Dedifferentiated amniotic fluid mesenchymal stem cell (primary cell): ENCODE measurements at regions not wholly inside any gene's neighbourhood (a gene's known extent, or its start where the extent isn't known, plus 50 kb on each side); places are given as distances from the start of the nearest gene placed in this dataset.
"Not testable (repeated sequence)": the region's sequence is repeated elsewhere in the genome, so short reads cannot be mapped to it uniquely, and the experiment has no call there.

Experiments used
- DNase-seq: peaks from one replicate; pipeline ENCODE4 v3.0.0-alpha.2; 2016; ENCODE audit errors: extremely low spot score

- no peak for DNase-seq
Observed at GRCh38 chr3:8001307-8001706, 500.3 kb upstream of the LMCD1 start.

- no peak for DNase-seq
Observed at GRCh38 chr3:8001712-8002111, 499.9 kb upstream of the LMCD1 start.

GRCh38 chr3:8011902-8012301 is 489.7 kb upstream of the LMCD1 start:
- DNase-seq, result no peak

GRCh38 chr3:8020047-8020841 is 481.4 kb upstream of the LMCD1 start:
- DNase-seq, result no peak

GRCh38 chr3:8027954-8028353 is 473.7 kb upstream of the LMCD1 start:
- DNase-seq, result no peak

- DNase-seq, result no peak
Observed at GRCh38 chr3:8050283-8050682, 451.3 kb upstream of the LMCD1 start.

- no peak for DNase-seq
Observed at GRCh38 chr3:8052659-8053058, 449.0 kb upstream of the LMCD1 start.

- DNase-seq, result not testable (repeated sequence)
Observed at GRCh38 chr3:8068135-8068534, 433.5 kb upstream of the LMCD1 start.

- DNase-seq, result no peak
Observed at GRCh38 chr3:8069471-8069870, 432.2 kb upstream of the LMCD1 start.

- DNase-seq, result no peak
Observed at GRCh38 chr3:8070011-8070410, 431.6 kb upstream of the LMCD1 start.

GRCh38 chr3:8074740-8075139 is 426.9 kb upstream of the LMCD1 start:
- DNase-seq, result not testable (repeated sequence)

- DNase-seq, result no peak
Observed at GRCh38 chr3:8077126-8077525, 424.5 kb upstream of the LMCD1 start.

GRCh38 chr3:8080464-8080863 is 421.2 kb upstream of the LMCD1 start:
- DNase-seq, result no peak

- DNase-seq, result no peak
Observed at GRCh38 chr3:8085498-8085897, 416.1 kb upstream of the LMCD1 start.

- no peak for DNase-seq
Observed at GRCh38 chr3:8087951-8088350, 413.7 kb upstream of the LMCD1 start.

GRCh38 chr3:8094415-8094814 is 407.2 kb upstream of the LMCD1 start:
- DNase-seq, result no peak

- DNase-seq, result no peak
Observed at GRCh38 chr3:8095724-8096123, 405.9 kb upstream of the LMCD1 start.

GRCh38 chr3:8097690-8098089 is 403.9 kb upstream of the LMCD1 start:
- no peak for DNase-seq

- DNase-seq, result no peak
Observed at GRCh38 chr3:8103954-8104353, 397.7 kb upstream of the LMCD1 start.

GRCh38 chr3:8106921-8107320 is 394.7 kb upstream of the LMCD1 start:
- no peak for DNase-seq

- DNase-seq, result no peak
Observed at GRCh38 chr3:8110966-8111798, 390.4 kb upstream of the LMCD1 start.

- DNase-seq, result no peak
Observed at GRCh38 chr3:8112587-8112986, 389.0 kb upstream of the LMCD1 start.

- no peak for DNase-seq
Observed at GRCh38 chr3:8113626-8114025, 388.0 kb upstream of the LMCD1 start.
